Bronchial epithelial cell (primary cell): ENCODE measurements at regions not wholly inside any gene's neighbourhood (a gene's known extent, or its start where the extent isn't known, plus 50 kb on each side); places are given as distances from the start of the nearest gene placed in this dataset.
"Not testable (repeated sequence)": the region's sequence is repeated elsewhere in the genome, so short reads cannot be mapped to it uniquely, and the experiment has no call there.

Experiments used
- DNase-seq: peaks from one replicate; pipeline ENCODE4 v3.0.0-alpha.2; 2010; ENCODE audit warnings: low read depth
- FAIRE-seq: peaks from 2 replicates; lab custom pipeline; 2011; peaks lifted over from hg19 to GRCh38; lab: Jason Lieb, UNC
- H3K27me3 ChIP-seq: 2 replicates; pipeline ENCODE4 v1.5.1; 2011; ENCODE audit warnings: low read length; ENCODE audit not compliant: control insufficient read depth, insufficient read depth
- H3K36me3 ChIP-seq: 2 replicates; pipeline ENCODE4 v1.5.1; 2011; ENCODE audit warnings: low read length; ENCODE audit not compliant: control insufficient read depth, insufficient read depth
- H3K4me3 ChIP-seq: 2 replicates; pipeline ENCODE4 v1.5.1; 2011; ENCODE audit warnings: mild to moderate bottlenecking, low read depth, low read length, control low read depth
- CTCF ChIP-seq: IDR thresholded peaks from 2 replicates; pipeline ENCODE4 v1.5.1; 2011; ENCODE audit warnings: mild to moderate bottlenecking, moderate library complexity, low read length, control low read depth, inconsistent platforms; ENCODE audit not compliant: insufficient read depth, severe bottlenecking

- TF ChIP-seq CTCF, result no peak
- no peak for FAIRE-seq
- DNase-seq, result no peak
Measured at GRCh38 chr6:122182061-122182460, 217.4 kb upstream of the HSF2 start.

GRCh38 chr6:122184401-122184827, 215.0 kb upstream of the HSF2 start:
- no peak for TF ChIP-seq CTCF
- FAIRE-seq (no peak), DNase-seq (peak; percentile 27)
- Histone ChIP-seq H3K36me3 (no peaks in the 10 kb centered on the region), H3K4me3 (no peak overlapping the region), H3K27me3 (no peaks in the 10 kb centered on the region)

More at GRCh38 chr6:122182061-122182460, 217.4 kb upstream of the HSF2 start:
- H3K4me3 ChIP-seq, result no peak overlapping the region
- H3K36me3 ChIP-seq, result no peaks in the 10 kb centered on the region
- H3K27me3 ChIP-seq, result no peaks in the 10 kb centered on the region

GRCh38 chr6:122185458-122185857, 214.0 kb upstream of the HSF2 start:
- H3K27me3 ChIP-seq, H3K36me3 ChIP-seq, H3K4me3 ChIP-seq, DNase-seq, FAIRE-seq: not testable (repeated sequence)

- DNase-seq (no peak), FAIRE-seq (no peak)
- H3K36me3 ChIP-seq, result no peaks in the 10 kb centered on the region
- no peaks in the 10 kb centered on the region for H3K27me3 ChIP-seq
- H3K4me3 ChIP-seq, result no peak overlapping the region
- no peak for TF ChIP-seq CTCF
Measured at GRCh38 chr6:122187186-122187585, 212.3 kb upstream of the HSF2 start.

GRCh38 chr6:122198922-122199321, 200.5 kb upstream of the HSF2 start:
- H3K4me3 ChIP-seq, result no peak overlapping the region
- TF ChIP-seq CTCF, result no peak
- DNase-seq, result peak; percentile 44
- FAIRE-seq, result no peak
- H3K36me3 ChIP-seq, result no peaks in the 10 kb centered on the region
- no peaks in the 10 kb centered on the region for H3K27me3 ChIP-seq

- H3K27me3 ChIP-seq, result no peaks in the 10 kb centered on the region
- no peak overlapping the region for H3K4me3 ChIP-seq
- DNase-seq (no peak), FAIRE-seq (no peak)
- H3K36me3 ChIP-seq, result no peaks in the 10 kb centered on the region
- TF ChIP-seq CTCF, result no peak
Measured at GRCh38 chr6:122200440-122200839, 199.0 kb upstream of the HSF2 start.
